CD4-positive, alpha-beta T cell treated with Interleukin-6 for 4 hours (primary cell): ENCODE measurements at regions not wholly inside any gene's neighbourhood (a gene's known extent, or its start where the extent isn't known, plus 50 kb on each side); places are given as distances from the start of the nearest gene placed in this dataset.

Experiments
- DNase-seq: peaks from one replicate; pipeline ENCODE4 v3.0.0-alpha.2; 2020; ENCODE audit warnings: mixed read lengths

DNA sequence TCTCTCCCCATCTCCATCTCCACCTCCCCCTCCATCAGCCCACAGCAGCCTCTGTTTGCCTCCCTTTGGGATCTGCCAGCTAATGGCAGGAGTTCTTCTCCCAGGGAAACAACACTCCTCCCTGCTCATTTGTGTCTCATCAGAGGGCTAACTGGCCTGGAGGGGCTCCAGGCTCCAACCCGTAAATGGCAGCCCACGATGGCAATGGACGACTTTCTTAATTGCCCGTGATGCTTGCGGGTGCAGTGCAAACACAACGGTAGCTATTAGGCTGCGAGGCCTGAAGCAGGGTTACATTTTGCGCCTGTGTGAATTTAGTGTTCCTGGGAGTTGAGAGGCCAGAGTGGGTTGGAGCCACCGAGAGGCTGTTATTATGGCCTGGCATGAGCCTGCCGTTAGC is 285.1 kb downstream of the TNS1 start:
- DNase-seq: no peak

DNA sequence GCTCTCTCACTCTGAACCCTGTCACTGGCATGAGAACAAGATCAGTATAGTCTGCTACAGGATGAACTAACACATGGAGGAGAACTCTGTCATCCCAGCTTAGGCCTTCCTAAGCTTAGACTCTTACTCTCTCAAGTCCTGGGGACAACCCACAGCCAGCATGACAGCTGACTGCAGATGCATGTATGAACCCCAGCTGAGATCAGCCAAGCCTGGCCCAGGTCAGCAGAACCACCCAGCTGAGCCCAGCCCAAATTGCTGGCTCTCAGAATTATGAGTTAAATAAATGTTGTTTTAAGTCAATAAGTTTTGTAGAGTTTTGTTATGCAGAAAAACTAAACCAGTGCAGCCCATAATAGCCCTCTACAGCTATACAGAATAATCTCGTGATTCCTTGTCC is 287.3 kb downstream of the TNS1 start:
- no peak for DNase-seq

DNA sequence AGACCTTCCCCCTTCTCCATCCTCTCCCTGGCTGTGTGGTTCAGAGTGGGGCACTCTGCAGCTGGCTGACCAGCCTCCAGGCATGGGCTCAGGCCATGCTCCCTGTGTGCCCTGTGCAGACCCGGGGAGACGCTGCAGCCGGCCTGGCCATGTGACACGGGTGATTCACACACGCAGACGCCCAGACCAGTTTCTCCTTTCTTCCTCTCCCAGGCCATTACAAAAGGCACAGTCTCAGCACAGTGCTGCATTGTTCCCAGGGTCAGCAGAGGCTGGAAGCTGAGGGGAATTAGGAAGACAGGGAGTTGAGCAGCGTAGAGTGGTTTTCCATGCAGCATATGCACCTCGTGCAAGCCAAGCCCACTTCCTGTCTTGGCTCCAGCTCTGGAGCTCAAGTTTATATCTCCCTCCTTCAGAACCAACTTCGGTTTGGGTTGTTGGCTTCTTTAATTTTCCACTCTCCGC is 288.5 kb downstream of the TNS1 start:
- DNase-seq: no peak

DNA sequence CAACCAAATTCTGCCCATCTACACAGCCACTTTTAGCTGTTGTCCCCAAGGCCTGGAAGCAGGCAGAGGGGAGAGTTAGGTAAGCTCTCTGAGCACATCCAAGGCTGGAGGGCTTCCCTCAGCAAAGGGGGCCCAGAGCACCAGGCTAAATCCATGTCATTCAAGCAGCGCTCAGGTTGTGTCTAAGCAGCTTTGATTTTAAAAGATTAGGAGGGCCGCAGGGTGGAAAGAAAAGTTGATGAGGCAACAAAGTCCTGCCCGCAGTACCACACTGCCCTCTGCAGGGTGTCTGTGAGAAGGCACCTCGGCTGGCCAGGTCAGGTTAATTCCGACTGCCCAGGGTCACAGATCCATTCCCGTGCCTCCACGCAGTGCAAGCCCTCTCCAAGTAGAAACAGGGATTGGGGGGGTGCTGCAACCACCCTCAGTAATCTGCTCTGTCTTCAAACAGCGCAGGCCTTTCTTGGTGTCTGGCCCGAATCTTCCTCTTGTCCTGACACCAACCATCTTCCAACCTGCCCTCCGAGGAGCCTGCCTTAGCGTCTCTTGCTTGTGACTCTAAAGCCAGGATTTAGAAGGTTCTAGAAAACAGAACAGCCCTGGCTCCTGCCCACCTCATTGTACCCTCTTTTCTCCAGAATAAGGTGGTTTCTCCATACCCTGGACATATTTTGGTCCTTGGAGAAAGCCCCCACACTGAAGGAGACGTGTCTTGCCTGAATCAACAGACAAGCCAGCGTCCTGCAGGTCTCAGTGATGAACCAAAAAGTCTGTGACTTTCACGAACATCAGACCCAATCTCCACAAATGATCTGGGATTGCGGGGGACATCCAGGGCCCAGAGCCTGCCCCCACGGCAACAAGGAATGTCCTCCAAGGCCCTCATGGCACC is 289.2 kb downstream of the TNS1 start:
- DNase-seq: peak; percentile 71

DNA sequence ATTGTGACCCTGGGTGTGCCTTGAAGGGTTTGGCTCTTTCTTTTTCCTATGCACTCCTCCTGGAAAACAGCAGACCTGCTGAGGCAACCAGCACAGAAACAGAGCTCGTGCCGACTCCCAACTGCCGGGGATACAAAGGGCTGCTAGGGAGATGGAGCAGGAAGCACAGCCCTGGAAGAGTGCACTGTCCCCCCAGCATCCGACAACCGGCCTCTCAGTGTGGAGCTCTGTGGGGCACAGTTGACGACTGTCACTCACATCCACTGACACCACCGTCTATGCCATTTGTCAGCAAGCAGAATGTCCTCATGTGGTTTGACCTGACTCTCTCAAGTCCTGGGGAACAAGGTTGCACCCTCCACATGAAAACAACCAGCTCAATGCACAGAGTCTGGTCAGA is 290.4 kb downstream of the TNS1 start:
- no peak for DNase-seq

DNA sequence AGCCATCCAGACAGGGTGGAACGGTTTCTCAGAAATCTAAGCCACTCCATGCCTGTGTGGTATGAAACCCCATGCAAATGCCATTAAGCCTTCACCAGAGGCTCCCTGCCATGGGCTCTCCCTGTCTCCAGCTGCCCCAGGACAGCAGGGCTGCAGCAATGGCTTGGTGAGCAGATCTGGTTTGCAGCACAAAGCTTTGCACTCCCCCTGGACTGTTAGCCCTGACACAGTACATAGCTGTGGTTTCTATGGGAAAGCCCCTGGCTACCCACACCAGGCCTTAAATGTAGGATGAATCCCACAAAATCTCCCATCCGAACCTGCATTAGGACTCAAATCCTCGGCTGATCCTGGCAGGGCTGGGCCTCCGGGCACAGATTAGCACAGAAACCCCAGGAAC is 291.6 kb downstream of the TNS1 start:
- DNase-seq: no peak

DNA sequence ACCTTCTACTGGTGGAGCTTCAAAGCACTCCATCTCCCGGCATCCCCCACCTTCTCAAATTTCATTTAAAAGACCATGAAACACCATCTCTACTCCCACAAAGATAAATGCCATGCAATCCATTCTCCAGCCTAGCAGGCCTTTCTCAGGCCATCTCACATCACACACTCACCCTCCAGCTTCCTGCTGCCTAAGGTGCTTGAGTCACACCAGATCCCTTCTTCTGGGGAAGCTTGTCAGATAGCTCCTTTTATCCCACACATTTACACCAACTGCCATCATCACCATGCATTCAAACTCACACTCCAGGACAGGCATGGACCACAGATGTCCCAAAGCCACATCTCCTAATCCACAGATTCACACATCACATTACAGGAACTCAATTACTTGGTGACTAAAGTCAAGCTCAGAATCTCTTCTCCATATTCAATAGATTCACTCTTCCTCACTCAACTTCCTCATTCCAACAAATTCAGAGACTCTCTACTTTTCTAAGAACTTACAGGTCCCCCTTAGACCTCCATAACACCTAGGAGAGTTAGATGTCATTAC is 292.5 kb downstream of the TNS1 start:
- no peak for DNase-seq

DNA sequence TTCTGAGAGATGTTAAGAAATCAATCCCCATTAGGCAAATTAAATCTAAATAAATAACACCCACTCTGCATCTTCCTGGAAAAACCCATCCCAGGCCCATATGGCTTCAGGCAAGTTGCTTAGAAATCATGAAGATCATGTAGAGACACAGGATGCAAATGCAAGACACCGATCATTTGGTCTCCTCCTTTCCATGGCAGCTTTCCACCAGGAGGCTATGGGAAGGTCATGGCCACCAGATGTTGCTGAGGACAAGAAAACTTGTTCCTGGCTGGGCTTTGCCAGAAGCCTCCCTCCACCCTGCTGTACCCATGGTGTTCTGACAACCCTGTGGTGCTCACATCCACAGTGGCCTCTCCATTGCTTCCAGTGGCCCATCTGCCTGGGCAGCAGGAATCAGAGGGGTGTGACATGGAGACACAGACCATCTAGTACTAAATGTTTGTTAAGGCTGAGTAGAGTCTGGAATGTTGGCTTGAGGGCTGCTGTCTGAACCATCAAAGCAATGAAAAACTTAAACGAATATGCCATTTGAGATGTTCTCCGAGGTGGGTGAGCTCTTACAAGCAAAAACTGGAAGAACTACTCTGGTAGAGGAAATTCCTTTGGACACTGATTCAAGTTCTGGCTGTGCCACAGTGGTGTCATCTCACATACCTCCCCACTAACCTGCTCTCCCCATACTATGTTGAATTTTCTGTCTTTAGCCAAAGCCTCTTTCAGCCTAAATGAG is 293.2 kb downstream of the TNS1 start:
- no peak for DNase-seq

DNA sequence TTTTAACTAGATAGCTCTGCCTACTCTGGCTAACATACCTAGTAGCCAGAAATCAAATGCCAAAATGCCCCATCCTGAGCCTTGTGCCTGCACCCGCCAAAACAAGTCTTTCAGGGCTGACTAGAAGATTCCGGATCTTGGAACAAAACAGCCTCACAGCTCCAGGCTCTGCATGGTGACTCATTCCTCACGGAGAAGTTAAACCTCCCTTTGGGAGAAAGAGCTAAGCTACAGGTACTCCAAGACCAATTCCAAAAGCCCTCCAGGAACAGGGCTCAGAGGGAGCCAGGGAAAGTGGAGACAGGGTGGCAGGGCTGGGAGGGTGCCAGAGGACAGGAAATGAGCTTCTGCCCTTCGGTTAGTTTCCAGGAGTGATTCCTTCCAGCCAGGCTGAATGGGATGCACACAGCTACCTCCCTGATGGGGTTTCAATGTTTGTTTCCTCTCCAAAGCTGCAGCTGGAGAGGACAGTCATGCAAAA is 295.6 kb downstream of the TNS1 start:
- DNase-seq: no peak

DNA sequence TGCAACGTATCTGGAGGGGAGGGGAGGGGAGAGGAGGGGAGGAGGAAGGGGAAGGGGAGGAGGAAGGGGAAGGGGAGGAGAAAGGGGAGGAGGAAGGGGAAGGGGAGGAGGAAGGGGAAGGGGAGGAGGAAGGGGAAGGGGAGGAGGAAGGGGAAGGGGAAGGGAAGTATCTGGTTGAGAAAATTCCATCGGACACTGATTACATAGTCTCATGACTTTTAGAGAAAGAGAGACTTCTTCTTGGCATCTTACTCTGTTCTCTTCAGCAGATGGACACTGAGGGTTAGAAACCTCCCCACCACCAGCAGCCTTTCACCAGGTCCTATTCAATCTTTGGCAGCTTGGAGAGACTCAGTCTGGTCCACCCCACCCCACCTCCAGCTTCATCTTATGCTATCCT is 296.3 kb downstream of the TNS1 start:
- DNase-seq: no peak

DNA sequence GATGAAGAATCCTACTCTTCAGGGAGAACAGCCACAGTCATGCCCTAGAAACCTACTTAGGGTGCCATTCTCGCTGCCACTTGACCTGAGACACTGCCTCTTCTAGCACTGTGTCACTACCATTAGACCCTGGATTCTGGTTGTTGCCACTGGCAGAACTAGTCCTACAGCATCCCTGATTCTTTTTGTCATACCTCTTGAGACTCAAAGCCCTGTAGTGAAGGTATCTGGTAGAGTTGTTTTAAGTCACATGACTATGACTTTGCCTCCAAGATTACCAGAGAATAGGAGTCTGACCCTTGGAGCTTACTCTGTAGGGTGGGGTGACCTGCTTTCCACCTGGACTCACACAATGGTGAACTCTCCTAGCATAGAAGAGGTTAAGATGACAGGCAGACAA is 296.7 kb downstream of the TNS1 start:
- DNase-seq: no peak

DNA sequence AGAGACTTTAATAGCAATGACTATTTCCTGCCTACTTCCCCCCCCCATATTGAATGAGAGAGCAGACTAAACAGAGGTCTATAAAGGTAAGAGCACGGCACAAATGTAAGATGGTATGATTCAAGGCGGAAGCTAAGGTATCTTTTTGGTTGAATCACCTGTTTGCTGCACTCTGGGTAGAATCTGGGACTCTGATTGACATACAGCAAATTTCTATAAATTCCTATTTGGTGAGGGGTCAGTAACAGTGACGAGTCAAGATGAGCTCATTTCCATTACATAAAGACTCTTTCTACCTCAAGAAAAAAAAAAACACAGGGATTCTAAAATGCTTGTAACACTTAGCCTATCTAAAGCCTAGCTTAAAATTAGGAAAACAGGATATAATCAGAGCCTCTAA is 297.3 kb downstream of the TNS1 start:
- no peak for DNase-seq

DNA sequence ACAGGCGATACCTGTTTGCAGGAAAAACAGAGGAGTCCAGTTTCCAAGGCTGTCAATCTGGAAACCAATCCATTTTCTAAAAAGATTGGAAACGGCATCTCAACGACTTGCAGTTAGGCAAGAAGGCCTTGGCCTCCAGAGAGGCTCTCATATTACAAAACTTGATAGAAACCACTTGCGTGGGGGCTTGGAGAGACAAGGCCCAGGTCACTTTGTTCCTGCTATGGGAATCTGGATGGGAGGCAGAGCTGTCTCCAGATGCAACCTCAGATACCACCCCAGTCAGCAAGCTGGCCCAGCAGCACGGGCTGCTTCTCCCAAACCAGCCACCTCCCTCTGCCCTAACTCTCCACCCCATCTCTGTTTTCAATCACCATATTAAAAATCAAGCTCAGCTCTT is 298.8 kb downstream of the TNS1 start:
- no peak for DNase-seq

DNA sequence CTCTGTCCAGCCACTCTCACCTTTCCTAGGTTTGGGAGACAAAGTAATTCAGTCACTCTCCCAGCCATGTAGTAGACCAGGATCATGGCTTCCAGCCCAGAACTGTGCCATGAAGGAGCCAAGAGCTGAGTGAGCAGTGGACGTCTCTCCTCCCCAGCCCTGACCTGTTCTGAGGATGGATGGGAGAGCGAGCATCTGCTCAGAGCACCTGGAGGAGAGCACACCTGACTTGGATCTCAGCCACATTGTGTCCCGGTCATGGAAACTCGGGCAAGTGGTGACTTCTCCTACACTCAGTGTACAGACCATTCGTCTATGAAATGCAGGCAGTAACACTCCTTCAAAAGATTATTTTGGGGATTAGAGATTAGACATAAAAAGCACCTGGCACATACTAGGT is 299.7 kb downstream of the TNS1 start:
- DNase-seq: no peak

DNA sequence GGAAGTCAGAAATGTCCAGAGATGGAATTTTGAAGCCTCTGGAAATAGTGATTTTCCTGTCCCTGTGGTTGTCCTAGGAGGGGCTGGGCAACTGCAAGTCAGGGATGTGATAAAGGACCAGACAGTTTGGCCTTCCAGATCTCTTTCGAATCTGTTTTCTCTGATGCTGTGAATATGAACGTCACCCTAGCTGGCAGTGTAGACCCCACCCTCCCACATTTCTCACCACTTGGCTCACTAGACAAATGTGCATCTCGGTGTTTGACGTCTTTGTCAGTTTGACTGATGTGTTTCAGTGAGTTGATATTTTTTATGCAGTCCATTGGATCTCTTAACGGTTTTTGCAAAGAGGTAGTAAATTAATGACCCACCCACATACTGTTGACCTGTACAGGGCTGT is 301.2 kb downstream of the TNS1 start:
- no peak for DNase-seq

DNA sequence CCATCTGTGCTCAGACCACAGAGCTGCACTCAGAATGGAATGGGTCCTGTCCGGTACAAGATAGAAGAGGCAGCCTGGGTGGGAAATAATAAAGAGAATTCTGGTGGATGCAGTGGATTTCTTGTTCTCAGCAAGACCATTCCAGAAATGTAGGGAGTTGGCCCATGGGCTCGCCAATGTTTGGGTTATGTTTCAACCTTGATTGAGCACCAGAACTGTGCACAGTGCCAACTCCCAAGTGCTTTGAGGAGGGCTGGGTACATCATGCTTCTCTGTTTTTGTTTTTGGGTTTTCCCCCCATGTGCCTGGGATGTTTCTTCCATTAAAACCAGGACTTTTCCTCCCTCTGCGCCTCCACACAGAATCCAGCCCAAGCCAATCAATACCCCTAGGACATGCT is 304.1 kb downstream of the TNS1 start:
- DNase-seq: no peak

DNA sequence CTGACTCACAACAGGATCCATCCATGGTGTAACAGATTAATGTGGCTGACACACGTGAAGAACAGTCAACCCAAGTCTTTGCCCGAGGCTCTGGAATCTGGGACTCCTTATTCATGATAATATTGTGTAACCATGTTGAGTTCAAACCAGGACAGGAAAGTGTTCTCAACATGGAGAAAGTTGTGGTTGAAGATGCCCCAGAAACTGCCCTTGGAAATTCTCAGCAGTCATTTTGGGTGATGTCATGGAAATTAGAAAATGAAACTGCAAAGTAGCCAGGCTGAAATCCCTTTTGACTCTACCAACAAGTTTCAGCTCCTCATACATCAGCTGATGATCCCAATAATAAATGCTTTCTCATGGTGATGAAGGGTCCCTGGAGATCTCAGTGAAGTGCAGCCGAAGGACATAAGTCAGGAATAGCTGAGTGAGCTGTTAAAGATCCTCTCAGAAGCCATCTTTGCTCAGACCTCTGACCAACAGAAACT is 307.7 kb downstream of the TNS1 start:
- DNase-seq: no peak

DNA sequence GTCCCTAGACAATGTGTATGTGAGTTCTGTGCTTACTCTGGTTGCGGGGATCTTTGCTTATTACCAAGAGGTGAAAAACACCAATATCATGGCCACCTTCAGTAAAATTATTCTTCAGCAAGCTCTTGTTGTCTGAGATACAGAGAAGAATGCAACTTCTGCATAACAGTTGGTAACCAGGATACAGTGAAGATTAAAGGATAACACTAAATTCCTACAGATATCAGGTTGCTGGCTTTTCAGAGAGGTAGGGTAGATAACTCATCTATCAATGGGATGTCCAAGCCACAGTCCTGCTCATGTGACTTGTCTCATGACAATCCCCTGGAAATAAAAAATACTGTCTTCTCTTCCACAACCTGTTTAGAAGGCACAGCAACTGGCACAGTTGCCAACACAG is 308.5 kb downstream of the TNS1 start:
- DNase-seq: no peak

DNA sequence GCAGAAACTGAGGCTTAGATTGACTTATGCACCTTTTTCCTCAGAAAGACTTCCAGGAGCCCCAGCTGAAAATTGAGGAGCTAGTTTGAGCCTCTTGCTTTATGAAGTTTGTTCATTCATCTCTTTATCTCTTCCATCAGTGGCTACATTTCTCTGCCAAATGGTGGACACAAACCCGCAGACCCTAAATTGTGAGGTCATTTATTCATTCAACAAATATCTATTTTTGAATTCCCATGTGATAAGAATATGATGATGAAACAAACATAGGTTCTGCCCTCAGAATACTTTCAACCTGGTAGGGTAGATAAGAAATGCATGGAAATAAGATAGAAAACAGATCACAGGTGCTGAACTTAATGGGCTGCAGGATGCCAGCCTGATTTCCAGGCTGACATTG is 309.4 kb downstream of the TNS1 start:
- no peak for DNase-seq

DNA sequence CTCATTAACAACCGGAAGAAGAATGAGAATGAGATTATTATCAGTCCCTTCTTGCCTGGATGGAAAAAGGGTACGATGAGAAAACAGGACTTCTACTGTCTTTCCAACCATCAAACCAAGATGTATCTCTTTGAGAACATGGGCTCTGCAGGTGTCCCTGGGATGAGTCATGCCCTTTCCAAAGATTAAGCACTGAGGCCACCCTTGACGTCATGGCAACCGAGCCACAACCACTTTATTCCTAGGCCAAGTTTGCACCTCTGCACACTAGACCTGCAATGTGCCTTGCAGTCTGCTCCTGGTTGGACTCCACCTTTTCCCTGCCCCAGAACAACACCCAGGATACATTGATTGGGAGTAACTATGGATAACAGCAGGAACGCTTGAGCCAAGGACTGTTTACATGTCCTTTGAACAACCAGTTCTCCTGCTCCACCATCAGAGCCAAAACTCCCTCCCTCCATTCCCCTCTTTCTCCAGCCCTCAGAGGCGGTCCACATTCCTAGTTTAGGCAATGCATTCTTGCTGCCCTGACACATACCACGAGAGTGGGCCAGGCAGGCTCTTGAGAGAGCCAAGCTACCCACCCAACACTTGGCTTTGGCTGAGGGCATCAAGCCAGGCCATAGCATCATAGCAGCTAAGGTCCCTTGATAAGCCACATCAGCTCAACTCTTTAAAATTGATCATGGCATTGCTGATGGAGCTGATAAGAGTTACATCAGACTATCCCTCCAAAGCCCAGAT is 310.7 kb downstream of the TNS1 start:
- no peak for DNase-seq

DNA sequence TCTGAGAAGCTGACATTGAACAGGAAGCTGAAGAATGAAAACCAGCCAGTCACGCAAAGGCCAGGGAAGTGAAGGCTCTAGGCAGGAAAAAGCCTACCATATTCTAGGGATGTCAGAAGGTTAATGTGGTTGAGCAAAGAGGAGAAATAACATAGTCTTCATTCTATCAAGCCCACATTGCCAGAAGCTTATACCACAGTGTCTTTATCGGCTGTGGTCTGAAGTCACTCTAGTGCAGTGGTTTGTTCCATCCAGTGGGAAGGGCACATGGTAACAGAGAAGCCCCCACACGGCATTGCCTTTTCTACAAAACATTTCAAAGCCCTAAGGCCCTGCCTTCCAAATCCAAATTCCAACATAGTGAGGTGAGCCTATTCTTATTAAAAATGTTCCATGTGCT is 311.3 kb downstream of the TNS1 start:
- no peak for DNase-seq

DNA sequence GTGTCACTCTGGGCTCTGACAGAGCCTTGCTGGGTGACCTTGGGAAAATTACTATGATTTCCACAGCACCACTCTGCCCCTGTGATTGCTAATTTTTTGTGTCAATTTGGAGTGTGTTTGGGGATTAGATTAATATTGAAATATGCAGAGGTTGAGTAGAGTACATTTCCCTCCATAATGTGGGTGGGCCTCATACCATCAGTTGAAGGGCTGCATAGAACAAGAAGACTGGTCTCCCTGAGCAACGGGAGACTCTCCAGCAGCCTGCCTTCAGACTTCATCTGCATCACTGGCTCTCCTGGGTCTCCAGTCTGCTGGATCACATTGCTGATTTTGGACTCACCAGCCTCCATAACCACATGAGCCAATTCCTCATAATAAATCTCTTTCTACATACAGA is 313.7 kb downstream of the TNS1 start:
- no peak for DNase-seq

DNA sequence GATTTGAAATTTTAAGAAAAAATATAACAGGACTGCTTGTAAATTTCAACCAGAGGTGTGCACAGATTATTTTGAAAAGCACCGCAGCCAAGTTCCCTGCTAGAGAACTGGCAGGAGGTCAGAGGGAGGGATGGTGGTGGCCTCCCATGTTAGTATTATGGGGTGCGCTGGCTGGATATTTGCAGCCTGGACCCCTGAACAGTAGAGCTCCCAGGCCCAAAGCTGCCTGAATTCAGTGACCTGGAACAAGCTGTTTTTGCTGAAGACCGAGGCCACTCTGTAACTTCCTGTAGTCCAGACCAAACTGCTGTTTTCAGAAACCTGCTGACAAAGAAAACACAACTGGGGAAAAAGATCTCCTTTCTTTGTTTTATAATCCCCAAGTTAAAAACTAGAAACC is 314.3 kb downstream of the TNS1 start:
- DNase-seq: no peak
